GM13976 (cell line): ENCODE measurements at regions not wholly inside any gene's neighbourhood (a gene's known extent, or its start where the extent isn't known, plus 50 kb on each side); places are given as distances from the start of the nearest gene placed in this dataset.

Experiments
- DNase-seq: peaks from one replicate; pipeline ENCODE4 v3.0.0; 2012; ENCODE audit warnings: low spot score
- in situ Hi-C: fragments of 300-500 bp; cut with MboI; formaldehyde crosslinking; loops from one replicate; pipeline ENCODE4 v1.12.0; 2022; ENCODE audit warnings: low sequenced_read_pairs, mixed read lengths, inconsistent platforms; ENCODE audit not compliant: unreplicated experiment
- TF ChIP-seq, protein P1 (sequence below): IDR thresholded peaks from 2 replicates; pipeline ENCODE4 v1.5.1; 2012; ENCODE audit warnings: borderline replicate concordance, mild to moderate bottlenecking; ENCODE audit not compliant: insufficient read depth; ENCODE audit errors: extremely low read depth, missing control alignments, control extremely low read depth

DNA sequence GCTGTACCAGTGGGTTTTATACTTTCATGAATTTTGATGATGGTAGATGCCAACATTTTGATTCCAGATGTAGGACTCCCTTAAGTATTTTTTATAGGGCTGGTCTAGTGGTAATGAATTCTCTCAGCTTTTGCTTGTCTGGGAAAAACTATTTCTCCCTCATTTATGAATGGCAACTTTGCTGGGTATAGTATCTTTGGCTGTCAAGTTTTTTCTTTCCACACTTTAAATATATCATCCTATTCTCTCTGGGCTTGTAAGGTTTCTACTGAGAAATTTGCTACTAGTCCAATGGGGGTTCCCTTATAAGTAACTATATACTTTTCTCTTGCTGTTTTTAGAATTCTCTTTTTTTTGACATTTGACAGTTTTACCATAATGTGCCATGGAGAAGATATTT, 629.3 kb downstream of the NR2F1-AS1 start:
- TF ChIP-seq, protein P1, sequence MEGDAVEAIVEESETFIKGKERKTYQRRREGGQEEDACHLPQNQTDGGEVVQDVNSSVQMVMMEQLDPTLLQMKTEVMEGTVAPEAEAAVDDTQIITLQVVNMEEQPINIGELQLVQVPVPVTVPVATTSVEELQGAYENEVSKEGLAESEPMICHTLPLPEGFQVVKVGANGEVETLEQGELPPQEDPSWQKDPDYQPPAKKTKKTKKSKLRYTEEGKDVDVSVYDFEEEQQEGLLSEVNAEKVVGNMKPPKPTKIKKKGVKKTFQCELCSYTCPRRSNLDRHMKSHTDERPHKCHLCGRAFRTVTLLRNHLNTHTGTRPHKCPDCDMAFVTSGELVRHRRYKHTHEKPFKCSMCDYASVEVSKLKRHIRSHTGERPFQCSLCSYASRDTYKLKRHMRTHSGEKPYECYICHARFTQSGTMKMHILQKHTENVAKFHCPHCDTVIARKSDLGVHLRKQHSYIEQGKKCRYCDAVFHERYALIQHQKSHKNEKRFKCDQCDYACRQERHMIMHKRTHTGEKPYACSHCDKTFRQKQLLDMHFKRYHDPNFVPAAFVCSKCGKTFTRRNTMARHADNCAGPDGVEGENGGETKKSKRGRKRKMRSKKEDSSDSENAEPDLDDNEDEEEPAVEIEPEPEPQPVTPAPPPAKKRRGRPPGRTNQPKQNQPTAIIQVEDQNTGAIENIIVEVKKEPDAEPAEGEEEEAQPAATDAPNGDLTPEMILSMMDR: no peak
- DNase-seq: no peak
- in situ Hi-C loops: no loop called here

DNA sequence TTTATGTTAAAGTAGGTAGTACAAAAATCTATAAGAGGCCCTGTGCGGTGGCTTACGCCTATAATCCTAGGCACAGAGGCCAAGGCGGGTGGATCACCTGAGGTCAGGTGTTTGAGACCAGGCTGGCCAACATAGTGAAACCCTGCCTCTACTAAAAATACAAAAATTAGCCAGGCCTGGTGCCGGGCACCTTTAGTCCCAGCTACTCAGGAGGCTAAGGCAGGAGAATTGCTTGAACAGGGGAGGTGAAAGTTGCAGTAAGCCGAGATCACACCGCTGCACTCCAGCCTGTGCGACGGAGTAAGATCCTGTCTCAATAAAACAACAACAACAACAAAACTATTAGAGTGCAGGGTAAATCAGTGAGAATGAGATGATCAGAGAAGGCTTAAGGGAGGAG, 634.5 kb downstream of the NR2F1-AS1 start:
- DNase-seq: no peak

DNA sequence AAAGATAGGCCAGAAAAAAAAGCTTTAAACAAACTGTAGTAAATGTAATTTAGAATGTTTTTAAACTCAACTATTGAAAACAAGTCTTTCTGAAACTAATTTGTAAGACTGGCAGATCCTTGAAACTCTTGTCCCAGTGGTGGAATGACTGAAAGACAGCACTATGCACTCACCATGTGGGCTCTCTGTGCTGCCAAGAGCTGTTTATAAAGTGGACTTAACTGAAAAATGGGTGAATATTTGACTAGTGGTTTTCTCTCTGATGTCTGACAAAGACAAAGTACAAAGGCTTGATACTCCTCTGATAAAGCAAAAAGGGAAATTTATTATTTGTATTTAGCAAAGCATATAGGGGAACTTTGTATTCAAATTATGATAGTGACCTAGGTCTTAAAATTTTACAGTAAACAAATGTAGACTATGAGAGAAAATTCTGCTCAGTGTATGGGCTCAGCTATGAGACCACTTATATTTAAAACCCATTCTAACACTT, 635.4 kb downstream of the NR2F1-AS1 start:
- no peak for DNase-seq
- in situ Hi-C loops: no loop called here
- TF ChIP-seq, protein P1: no peak

More for the DNA sequence above, 634.5 kb downstream of the NR2F1-AS1 start:
- TF ChIP-seq, protein P1: no peak
- in situ Hi-C loops: no loop called here

DNA sequence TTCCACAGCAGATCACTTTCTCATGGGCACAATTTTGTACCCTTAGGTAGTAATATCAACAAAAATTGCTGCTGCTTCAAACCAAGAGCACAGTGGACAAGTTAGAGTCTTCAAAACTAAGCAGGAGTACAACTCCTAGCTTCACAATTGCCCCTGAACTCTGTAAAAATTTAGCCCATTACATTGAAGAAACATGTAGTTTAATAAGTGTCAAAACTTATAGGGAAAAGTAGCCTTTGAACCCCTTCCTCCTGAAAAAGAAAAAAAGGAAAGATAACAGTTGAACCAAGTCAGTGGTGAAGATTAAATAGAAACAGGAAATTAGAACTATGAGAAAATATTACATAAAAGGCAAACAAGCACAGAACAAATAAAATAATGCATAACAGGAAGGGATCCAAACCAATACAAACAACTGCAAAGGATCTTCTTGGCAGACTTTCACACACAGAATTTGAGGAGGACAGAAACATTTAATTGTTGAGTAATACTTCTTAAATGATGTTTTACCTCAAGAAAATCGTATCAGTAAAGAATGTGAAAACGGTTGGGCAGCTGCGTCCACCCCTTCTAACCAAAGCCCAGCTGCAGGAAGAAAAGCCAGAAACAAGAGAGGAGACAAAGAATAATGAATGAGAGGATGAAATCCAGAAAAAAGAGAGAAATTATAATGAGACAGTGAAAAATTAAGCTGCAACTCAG, 636.0 kb downstream of the NR2F1-AS1 start:
- in situ Hi-C loops: no loop called here
- no peak for DNase-seq
- TF ChIP-seq, protein P1: no peak

DNA sequence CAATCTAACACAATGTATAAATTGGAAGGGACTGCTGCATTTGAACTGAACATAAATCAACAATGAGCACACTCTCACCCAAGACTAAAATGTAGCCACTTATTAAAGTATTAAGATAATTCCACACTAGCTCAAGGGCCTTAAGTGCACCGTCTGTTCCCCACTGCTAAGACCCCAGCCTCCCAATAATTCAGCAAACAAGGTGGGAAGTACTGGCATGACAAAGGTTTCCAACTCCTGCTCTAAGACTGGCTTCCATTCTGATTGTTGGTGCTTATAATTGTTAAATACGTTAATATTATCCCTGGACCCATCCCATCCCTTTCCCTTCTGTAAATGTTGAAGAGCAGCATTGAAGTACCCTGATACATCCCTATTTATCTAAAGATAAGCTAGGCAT, 636.7 kb downstream of the NR2F1-AS1 start:
- no peak for DNase-seq
- in situ Hi-C loops: no loop called here
- TF ChIP-seq, protein P1: no peak

DNA sequence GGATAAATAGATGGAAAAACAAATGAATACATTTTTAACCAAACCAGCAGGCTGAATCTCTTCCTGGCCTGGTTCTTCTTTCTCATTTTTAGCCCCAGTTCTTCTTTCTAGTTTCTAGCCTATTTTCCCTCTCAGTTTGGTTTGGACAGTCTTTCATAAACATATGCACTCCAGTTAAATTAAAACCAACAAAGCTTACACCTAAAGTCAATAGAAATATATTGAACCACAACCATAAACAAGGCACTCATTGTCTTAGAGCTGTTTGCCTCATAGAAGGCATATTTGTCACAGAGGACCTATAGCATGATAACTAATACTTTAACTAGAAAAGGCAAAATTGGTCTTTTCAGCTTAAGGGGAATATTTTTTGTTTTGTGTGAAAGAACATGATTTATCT, 638.3 kb downstream of the NR2F1-AS1 start:
- in situ Hi-C loops: no loop called here
- TF ChIP-seq, protein P1: no peak
- no peak for DNase-seq
